ENCODE measurements at regions not wholly inside any gene's neighbourhood (a gene's known extent, or its start where the extent isn't known, plus 50 kb on each side); places are given as distances from the start of the nearest gene placed in this dataset.

- no peaks in the 10 kb centered on the region for H3K27me3 Mint-ChIP-seq
- no peak overlapping the region for H3K27ac Mint-ChIP-seq
- no peak overlapping the region for H3K4me3 Mint-ChIP-seq
- no peak for DNase-seq
- H3K36me3 Mint-ChIP-seq, result no peaks in the 10 kb centered on the region
- no peaks in the 10 kb centered on the region for H3K4me1 Mint-ChIP-seq
- no peaks in the 10 kb centered on the region for H3K9me3 Mint-ChIP-seq
Measured at GRCh38 chr7:115128154-115128553, 206.3 kb downstream of the MDFIC start.

- Mint-ChIP-seq H3K27ac (no peak overlapping the region), H3K9me3 (no peaks in the 10 kb centered on the region), H3K4me3 (no peak overlapping the region), H3K36me3 (no peaks in the 10 kb centered on the region), H3K4me1 (no peaks in the 10 kb centered on the region), H3K27me3 (no peaks in the 10 kb centered on the region)
- no peak for DNase-seq
Measured at GRCh38 chr7:115127399-115128021, 205.6 kb downstream of the MDFIC start.

- Mint-ChIP-seq H3K36me3 (no peaks in the 10 kb centered on the region), H3K9me3 (no peaks in the 10 kb centered on the region), H3K4me1 (no peaks in the 10 kb centered on the region), H3K27me3 (no peaks in the 10 kb centered on the region), H3K27ac (no peak overlapping the region), H3K4me3 (no peak overlapping the region)
- no peak for DNase-seq
Measured at GRCh38 chr7:115125750-115126149, 203.9 kb downstream of the MDFIC start.

- H3K9me3 Mint-ChIP-seq, result no peaks in the 10 kb centered on the region
Measured at GRCh38 chr7:115125312-115125711, 203.4 kb downstream of the MDFIC start.

GRCh38 chr7:115124409-115124939 is 202.6 kb downstream of the MDFIC start:
- Mint-ChIP-seq H3K36me3 (no peaks in the 10 kb centered on the region), H3K9me3 (no peaks in the 10 kb centered on the region), H3K4me3 (no peak overlapping the region), H3K27ac (no peak overlapping the region), H3K4me1 (no peaks in the 10 kb centered on the region), H3K27me3 (no peaks in the 10 kb centered on the region)
- no peak for DNase-seq

More at GRCh38 chr7:115125312-115125711, 203.4 kb downstream of the MDFIC start:
- H3K4me3 Mint-ChIP-seq, result no peak overlapping the region
- H3K27ac Mint-ChIP-seq, result no peak overlapping the region
- H3K27me3 Mint-ChIP-seq, result no peaks in the 10 kb centered on the region
- DNase-seq, result no peak
- H3K36me3 Mint-ChIP-seq, result no peaks in the 10 kb centered on the region
- no peaks in the 10 kb centered on the region for H3K4me1 Mint-ChIP-seq

GRCh38 chr7:115123441-115123840 is 201.5 kb downstream of the MDFIC start:
- no peak for DNase-seq
- Mint-ChIP-seq H3K27ac (no peak overlapping the region), H3K9me3 (no peaks in the 10 kb centered on the region), H3K27me3 (no peaks in the 10 kb centered on the region), H3K36me3 (no peaks in the 10 kb centered on the region), H3K4me3 (no peak overlapping the region), H3K4me1 (no peaks in the 10 kb centered on the region)

- no peaks in the 10 kb centered on the region for H3K27me3 Mint-ChIP-seq
Measured at GRCh38 chr7:115122388-115122787, 200.5 kb downstream of the MDFIC start.

GRCh38 chr7:115117748-115118147 is 195.9 kb downstream of the MDFIC start:
- no peaks in the 10 kb centered on the region for H3K27me3 Mint-ChIP-seq
- no peak for DNase-seq
- H3K27ac Mint-ChIP-seq, result no peak overlapping the region
- no peak overlapping the region for H3K4me3 Mint-ChIP-seq
- no peaks in the 10 kb centered on the region for H3K36me3 Mint-ChIP-seq
- H3K9me3 Mint-ChIP-seq, result no peaks in the 10 kb centered on the region
- H3K4me1 Mint-ChIP-seq, result no peaks in the 10 kb centered on the region

More at GRCh38 chr7:115122388-115122787, 200.5 kb downstream of the MDFIC start:
- Mint-ChIP-seq H3K4me3 (no peak overlapping the region), H3K36me3 (no peaks in the 10 kb centered on the region), H3K9me3 (no peaks in the 10 kb centered on the region), H3K27ac (no peak overlapping the region), H3K4me1 (no peaks in the 10 kb centered on the region)
- no peak for DNase-seq

GRCh38 chr7:115116773-115117715 is 195.2 kb downstream of the MDFIC start:
- Mint-ChIP-seq H3K4me1 (no peaks in the 10 kb centered on the region), H3K27me3 (no peaks in the 10 kb centered on the region), H3K4me3 (no peak overlapping the region), H3K9me3 (no peaks in the 10 kb centered on the region), H3K36me3 (no peaks in the 10 kb centered on the region), H3K27ac (no peak overlapping the region)
- DNase-seq, result no peak

- H3K4me1 Mint-ChIP-seq, result no peaks in the 10 kb centered on the region
- H3K4me3 Mint-ChIP-seq, result no peak overlapping the region
- H3K9me3 Mint-ChIP-seq, result no peaks in the 10 kb centered on the region
- DNase-seq, result no peak
- no peak overlapping the region for H3K27ac Mint-ChIP-seq
- no peaks in the 10 kb centered on the region for H3K36me3 Mint-ChIP-seq
- no peaks in the 10 kb centered on the region for H3K27me3 Mint-ChIP-seq
Measured at GRCh38 chr7:115113776-115114175, 191.9 kb downstream of the MDFIC start.

- no peak for DNase-seq
- no peak overlapping the region for H3K27ac Mint-ChIP-seq
- no peaks in the 10 kb centered on the region for H3K9me3 Mint-ChIP-seq
- H3K36me3 Mint-ChIP-seq, result no peaks in the 10 kb centered on the region
- no peaks in the 10 kb centered on the region for H3K4me1 Mint-ChIP-seq
- H3K27me3 Mint-ChIP-seq, result no peaks in the 10 kb centered on the region
- H3K4me3 Mint-ChIP-seq, result no peak overlapping the region
Measured at GRCh38 chr7:115113131-115113530, 191.2 kb downstream of the MDFIC start.

- Mint-ChIP-seq H3K27ac (no peak overlapping the region), H3K9me3 (no peaks in the 10 kb centered on the region), H3K4me3 (no peak overlapping the region), H3K4me1 (no peaks in the 10 kb centered on the region), H3K27me3 (no peaks in the 10 kb centered on the region), H3K36me3 (no peaks in the 10 kb centered on the region)
- DNase-seq, result no peak
Measured at GRCh38 chr7:115110523-115110922, 188.6 kb downstream of the MDFIC start.

- Mint-ChIP-seq H3K27ac (no peak overlapping the region), H3K4me3 (no peak overlapping the region), H3K27me3 (no peaks in the 10 kb centered on the region), H3K4me1 (no peaks in the 10 kb centered on the region), H3K9me3 (no peaks in the 10 kb centered on the region), H3K36me3 (no peaks in the 10 kb centered on the region)
- DNase-seq, result no peak
Measured at GRCh38 chr7:115106316-115106715, 184.4 kb downstream of the MDFIC start.

GRCh38 chr7:115102738-115103137 is 180.8 kb downstream of the MDFIC start:
- Mint-ChIP-seq H3K4me3 (no peak overlapping the region), H3K27ac (no peak overlapping the region), H3K9me3 (no peaks in the 10 kb centered on the region), H3K36me3 (no peaks in the 10 kb centered on the region), H3K4me1 (no peaks in the 10 kb centered on the region), H3K27me3 (no peaks in the 10 kb centered on the region)
- DNase-seq, result no peak

- H3K27ac Mint-ChIP-seq, result no peak overlapping the region
- H3K4me3 Mint-ChIP-seq, result no peak overlapping the region
- no peaks in the 10 kb centered on the region for H3K4me1 Mint-ChIP-seq
- DNase-seq, result no peak
- H3K36me3 Mint-ChIP-seq, result no peaks in the 10 kb centered on the region
- H3K9me3 Mint-ChIP-seq, result no peaks in the 10 kb centered on the region
- H3K27me3 Mint-ChIP-seq, result no peaks in the 10 kb centered on the region
Measured at GRCh38 chr7:115101199-115101598, 179.3 kb downstream of the MDFIC start.

Measured in activated naive CD8-positive, alpha-beta T cell treated with anti-CD3 and anti-CD28 coated beads for 36 hours (primary cell).